Chondrocyte (in vitro differentiated cells): ENCODE measurements at regions not wholly inside any gene's neighbourhood (a gene's known extent, or its start where the extent isn't known, plus 50 kb on each side); places are given as distances from the start of the nearest gene placed in this dataset.

Experiments used
- DNase-seq: peaks from one replicate; pipeline ENCODE4 v3.0.0; 2021; ENCODE audit warnings: mixed read lengths, low spot score
- H3K27ac Mint-ChIP-seq: one replicate; pipeline ENCODE4 v1.8.0; 2021; ENCODE audit warnings: mild to moderate bottlenecking, moderate library complexity, mixed read lengths; ENCODE audit not compliant: unreplicated experiment
- H3K27me3 Mint-ChIP-seq: 2 replicates; pipeline ENCODE4 v1.8.0; 2021; ENCODE audit warnings: low read depth, mixed read lengths
- H3K36me3 Mint-ChIP-seq: 2 replicates; pipeline ENCODE4 v1.8.0; 2021; ENCODE audit warnings: low read depth, mixed read lengths
- H3K4me1 Mint-ChIP-seq: 2 replicates; pipeline ENCODE4 v1.8.0; 2021; ENCODE audit warnings: low read depth, mild to moderate bottlenecking, mixed read lengths
- H3K4me3 Mint-ChIP-seq: one replicate; pipeline ENCODE4 v1.8.0; 2021; ENCODE audit warnings: mild to moderate bottlenecking, moderate library complexity, mixed read lengths; ENCODE audit not compliant: unreplicated experiment
- H3K9me3 Mint-ChIP-seq: 2 replicates; pipeline ENCODE4 v1.8.0; 2021; ENCODE audit warnings: low read depth, mixed read lengths
- TF ChIP-seq, protein P1 (sequence below): fragments of 200-600 bp; sonication (generic); IDR thresholded peaks from 2 replicates; pipeline ENCODE4 v1.5.0; 2021; ENCODE audit warnings: antibody characterized with exemption, mild to moderate bottlenecking, moderate library complexity

DNA sequence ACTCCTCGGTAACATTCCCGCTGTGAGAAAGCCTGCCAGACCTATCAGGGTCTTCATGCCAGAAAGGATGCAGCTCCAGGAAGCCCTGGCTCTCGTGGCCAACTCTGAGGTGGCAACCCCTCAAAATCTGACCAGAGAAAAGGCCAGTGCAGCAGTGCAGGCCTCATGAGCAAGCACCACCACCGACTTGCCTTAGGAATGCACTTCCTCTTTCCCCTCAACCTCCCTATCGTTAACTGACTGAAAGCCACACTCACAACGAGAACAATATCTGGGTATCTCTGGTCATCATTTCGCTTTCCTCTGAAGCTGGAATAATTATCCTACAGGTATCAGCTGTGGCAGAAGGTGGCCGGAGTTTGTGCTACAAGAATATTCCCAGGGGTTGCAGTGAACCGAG lies 101.4 kb upstream of the POU3F3 start:
- Mint-ChIP-seq H3K27ac (no peak overlapping the region), H3K9me3 (no peaks in the 10 kb centered on the region), H3K4me3 (no peak overlapping the region), H3K27me3 (no peaks in the 10 kb centered on the region), H3K36me3 (no peaks in the 10 kb centered on the region), H3K4me1 (peaks cover 17% of the 10 kb centered on the region)
- TF ChIP-seq, protein P1, sequence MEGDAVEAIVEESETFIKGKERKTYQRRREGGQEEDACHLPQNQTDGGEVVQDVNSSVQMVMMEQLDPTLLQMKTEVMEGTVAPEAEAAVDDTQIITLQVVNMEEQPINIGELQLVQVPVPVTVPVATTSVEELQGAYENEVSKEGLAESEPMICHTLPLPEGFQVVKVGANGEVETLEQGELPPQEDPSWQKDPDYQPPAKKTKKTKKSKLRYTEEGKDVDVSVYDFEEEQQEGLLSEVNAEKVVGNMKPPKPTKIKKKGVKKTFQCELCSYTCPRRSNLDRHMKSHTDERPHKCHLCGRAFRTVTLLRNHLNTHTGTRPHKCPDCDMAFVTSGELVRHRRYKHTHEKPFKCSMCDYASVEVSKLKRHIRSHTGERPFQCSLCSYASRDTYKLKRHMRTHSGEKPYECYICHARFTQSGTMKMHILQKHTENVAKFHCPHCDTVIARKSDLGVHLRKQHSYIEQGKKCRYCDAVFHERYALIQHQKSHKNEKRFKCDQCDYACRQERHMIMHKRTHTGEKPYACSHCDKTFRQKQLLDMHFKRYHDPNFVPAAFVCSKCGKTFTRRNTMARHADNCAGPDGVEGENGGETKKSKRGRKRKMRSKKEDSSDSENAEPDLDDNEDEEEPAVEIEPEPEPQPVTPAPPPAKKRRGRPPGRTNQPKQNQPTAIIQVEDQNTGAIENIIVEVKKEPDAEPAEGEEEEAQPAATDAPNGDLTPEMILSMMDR, result no peak
- no peak for DNase-seq

DNA sequence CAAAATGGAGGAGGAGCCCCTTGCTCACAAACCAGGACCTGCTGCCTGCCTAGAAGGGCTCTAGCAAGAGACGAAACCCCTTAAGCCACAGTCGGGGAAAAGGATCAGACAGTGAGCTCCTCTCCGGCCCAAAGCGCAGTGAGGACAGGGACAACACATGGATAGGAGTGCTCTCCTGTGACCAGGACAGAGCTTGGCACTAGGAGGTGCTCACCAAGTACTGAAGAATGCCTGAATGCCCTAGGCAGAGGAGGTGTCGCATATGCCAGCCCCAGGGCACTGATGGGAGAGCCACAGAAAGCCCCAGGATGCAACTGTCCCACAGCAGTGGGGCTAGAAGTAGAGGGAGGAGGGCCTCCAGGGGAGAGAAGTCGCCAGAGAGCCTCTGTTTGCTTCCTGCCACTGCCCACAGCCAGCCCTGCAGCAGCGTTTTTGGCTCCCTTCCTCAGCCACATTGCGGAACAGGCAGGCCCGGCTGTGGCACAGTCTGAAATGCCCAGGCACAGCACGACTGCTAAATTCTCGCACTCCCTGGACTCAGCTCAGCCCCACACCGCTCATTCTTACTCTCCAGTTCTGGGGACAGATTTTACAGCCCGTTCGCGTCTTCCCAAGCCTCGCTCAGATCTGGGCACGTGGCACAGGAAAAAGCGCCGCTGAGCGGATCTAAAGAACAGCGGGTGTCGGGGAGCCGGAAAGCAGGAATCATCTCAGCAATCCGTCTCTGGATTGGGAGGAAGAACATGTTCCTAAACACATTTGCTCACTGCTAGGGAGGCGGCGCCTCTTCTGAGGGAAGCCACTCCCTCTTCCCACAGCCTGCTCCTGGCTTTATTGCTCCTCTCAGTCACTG lies 98.7 kb upstream of the POU3F3 start:
- TF ChIP-seq, protein P1, result no peak
- Mint-ChIP-seq H3K36me3 (no peaks in the 10 kb centered on the region), H3K9me3 (no peaks in the 10 kb centered on the region), H3K4me1 (peaks cover 42% of the 10 kb centered on the region), H3K27ac (no peak overlapping the region), H3K4me3 (no peak overlapping the region), H3K27me3 (no peaks in the 10 kb centered on the region)
- DNase-seq, result no peak

DNA sequence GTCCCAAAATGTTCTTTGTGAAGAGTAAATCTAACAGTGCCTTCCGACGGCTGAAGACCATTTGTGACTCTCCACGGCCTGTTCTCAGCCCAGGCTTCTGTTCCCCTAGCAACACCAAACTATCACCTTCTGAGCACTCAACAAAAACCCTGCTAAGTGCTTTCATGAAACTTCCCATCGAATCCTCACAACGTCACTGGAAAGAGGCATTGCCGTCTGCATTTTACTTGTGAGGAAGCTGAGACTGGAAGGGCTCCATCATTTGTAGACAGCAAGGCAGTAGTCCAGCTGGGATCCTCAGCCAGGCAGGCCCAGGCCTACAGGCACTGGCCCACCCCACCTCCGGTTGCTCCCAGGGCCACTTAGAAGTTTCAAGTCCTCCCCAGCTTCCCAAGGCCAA lies 97.8 kb upstream of the POU3F3 start:
- Mint-ChIP-seq H3K27me3 (no peaks in the 10 kb centered on the region), H3K27ac (no peak overlapping the region), H3K4me1 (peaks cover 42% of the 10 kb centered on the region), H3K36me3 (no peaks in the 10 kb centered on the region), H3K9me3 (no peaks in the 10 kb centered on the region), H3K4me3 (no peak overlapping the region)
- TF ChIP-seq, protein P1, result no peak
- no peak for DNase-seq

DNA sequence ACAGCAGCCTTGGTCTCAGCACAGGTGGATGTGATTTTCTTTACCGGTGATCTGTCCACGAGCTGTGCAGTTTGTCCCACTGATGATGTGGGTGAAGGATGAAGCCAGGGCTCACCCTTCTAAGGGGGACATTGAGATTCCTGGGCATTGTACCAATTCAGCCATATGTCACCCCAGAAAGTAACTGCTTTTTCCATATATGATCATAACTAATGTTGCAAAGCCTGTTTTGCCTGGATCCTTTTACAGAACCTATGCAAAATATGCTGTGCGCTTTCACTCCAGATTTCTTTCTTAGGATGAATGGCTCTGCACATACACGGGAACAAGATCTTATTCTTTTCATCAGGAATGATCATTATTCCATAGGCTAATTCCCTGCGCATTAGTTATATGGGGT lies 96.9 kb upstream of the POU3F3 start:
- Mint-ChIP-seq H3K27me3 (no peaks in the 10 kb centered on the region), H3K36me3 (no peaks in the 10 kb centered on the region), H3K27ac (no peak overlapping the region), H3K4me3 (no peak overlapping the region), H3K4me1 (peaks cover 42% of the 10 kb centered on the region), H3K9me3 (no peaks in the 10 kb centered on the region)
- DNase-seq, result no peak
- TF ChIP-seq, protein P1, result no peak

GRCh38 chr2:104758199-104758620 lies 95.7 kb upstream of the POU3F3 start:
- peak overlapping the region; percentile 91 for H3K27ac Mint-ChIP-seq
- H3K36me3 Mint-ChIP-seq, result no peaks in the 10 kb centered on the region
- H3K9me3 Mint-ChIP-seq, result no peaks in the 10 kb centered on the region
- peak overlapping the region; percentile 49 for H3K4me3 Mint-ChIP-seq
- no peak for DNase-seq
- H3K4me1 Mint-ChIP-seq, result peaks cover 42% of the 10 kb centered on the region
- TF ChIP-seq, protein P1, result peak; percentile 38
- H3K27me3 Mint-ChIP-seq, result no peaks in the 10 kb centered on the region
